ENCODE measurements at regions not wholly inside any gene's neighbourhood (a gene's known extent, or its start where the extent isn't known, plus 50 kb on each side); places are given as distances from the start of the nearest gene placed in this dataset.

DNA sequence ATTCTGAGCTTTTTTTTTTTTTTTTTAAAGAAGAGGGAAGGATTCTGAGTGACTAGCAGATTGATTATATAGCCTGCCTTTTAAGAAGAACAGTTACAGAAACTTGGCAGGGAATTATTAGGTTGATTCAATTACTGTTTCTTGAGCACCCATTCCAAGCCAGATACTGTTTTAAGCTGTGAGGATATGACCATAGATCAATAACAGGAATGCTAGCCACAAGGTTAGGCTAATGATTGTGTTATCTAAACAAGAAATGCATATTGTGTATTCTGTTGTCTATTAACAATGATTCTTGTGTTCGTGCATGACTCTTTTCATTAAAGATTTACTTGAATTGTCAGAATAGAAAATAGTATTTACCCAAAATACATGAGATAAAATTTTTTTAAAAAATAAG is 67.1 kb downstream of the PRORP start:
- CTCF ChIA-PET, result interaction anchor here (0.6 to 1.0 kb wide), 3 partner anchors 13 to 85 kb away, joined by 3 to 4 read pairs (median 3); no protein-coding TSS in a partner anchor
- TF ChIP-seq, protein P1, sequence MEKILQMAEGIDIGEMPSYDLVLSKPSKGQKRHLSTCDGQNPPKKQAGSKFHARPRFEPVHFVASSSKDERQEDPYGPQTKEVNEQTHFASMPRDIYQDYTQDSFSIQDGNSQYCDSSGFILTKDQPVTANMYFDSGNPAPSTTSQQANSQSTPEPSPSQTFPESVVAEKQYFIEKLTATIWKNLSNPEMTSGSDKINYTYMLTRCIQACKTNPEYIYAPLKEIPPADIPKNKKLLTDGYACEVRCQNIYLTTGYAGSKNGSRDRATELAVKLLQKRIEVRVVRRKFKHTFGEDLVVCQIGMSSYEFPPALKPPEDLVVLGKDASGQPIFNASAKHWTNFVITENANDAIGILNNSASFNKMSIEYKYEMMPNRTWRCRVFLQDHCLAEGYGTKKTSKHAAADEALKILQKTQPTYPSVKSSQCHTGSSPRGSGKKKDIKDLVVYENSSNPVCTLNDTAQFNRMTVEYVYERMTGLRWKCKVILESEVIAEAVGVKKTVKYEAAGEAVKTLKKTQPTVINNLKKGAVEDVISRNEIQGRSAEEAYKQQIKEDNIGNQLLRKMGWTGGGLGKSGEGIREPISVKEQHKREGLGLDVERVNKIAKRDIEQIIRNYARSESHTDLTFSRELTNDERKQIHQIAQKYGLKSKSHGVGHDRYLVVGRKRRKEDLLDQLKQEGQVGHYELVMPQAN (conservative IDR thresholded peaks at IDR 0.05), result no peak
- TF ChIP-seq HDGF (IDR thresholded peaks at IDR 0.05), result no peak
- TF ChIP-seq MTA3 (IDR thresholded peaks at IDR 0.05; ENCODE audit: borderline replicate concordance, low read length), result no peak
- TF ChIP-seq YBX1 (IDR thresholded peaks at IDR 0.05), result no peak
- no peak for TF ChIP-seq ZNF622 (IDR thresholded peaks at IDR 0.05)
- TF ChIP-seq TCF7 (IDR thresholded peaks at IDR 0.05; ENCODE audit: borderline replicate concordance), result no peak
- TF ChIP-seq ZBED1 (IDR thresholded peaks at IDR 0.05; ENCODE audit: borderline replicate concordance), result no peak
- TF ChIP-seq, protein P2, sequence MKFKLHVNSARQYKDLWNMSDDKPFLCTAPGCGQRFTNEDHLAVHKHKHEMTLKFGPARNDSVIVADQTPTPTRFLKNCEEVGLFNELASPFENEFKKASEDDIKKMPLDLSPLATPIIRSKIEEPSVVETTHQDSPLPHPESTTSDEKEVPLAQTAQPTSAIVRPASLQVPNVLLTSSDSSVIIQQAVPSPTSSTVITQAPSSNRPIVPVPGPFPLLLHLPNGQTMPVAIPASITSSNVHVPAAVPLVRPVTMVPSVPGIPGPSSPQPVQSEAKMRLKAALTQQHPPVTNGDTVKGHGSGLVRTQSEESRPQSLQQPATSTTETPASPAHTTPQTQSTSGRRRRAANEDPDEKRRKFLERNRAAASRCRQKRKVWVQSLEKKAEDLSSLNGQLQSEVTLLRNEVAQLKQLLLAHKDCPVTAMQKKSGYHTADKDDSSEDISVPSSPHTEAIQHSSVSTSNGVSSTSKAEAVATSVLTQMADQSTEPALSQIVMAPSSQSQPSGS (IDR thresholded peaks at IDR 0.05; ENCODE audit: low read length), result no peak
- TF ChIP-seq POU2F2 (IDR thresholded peaks at IDR 0.05; ENCODE audit: borderline replicate concordance, low read depth, low read length), result no peak
- no peak for TF ChIP-seq KLF5 (IDR thresholded peaks at IDR 0.05; ENCODE audit: partially characterized antibody)
- TF ChIP-seq, protein P3, sequence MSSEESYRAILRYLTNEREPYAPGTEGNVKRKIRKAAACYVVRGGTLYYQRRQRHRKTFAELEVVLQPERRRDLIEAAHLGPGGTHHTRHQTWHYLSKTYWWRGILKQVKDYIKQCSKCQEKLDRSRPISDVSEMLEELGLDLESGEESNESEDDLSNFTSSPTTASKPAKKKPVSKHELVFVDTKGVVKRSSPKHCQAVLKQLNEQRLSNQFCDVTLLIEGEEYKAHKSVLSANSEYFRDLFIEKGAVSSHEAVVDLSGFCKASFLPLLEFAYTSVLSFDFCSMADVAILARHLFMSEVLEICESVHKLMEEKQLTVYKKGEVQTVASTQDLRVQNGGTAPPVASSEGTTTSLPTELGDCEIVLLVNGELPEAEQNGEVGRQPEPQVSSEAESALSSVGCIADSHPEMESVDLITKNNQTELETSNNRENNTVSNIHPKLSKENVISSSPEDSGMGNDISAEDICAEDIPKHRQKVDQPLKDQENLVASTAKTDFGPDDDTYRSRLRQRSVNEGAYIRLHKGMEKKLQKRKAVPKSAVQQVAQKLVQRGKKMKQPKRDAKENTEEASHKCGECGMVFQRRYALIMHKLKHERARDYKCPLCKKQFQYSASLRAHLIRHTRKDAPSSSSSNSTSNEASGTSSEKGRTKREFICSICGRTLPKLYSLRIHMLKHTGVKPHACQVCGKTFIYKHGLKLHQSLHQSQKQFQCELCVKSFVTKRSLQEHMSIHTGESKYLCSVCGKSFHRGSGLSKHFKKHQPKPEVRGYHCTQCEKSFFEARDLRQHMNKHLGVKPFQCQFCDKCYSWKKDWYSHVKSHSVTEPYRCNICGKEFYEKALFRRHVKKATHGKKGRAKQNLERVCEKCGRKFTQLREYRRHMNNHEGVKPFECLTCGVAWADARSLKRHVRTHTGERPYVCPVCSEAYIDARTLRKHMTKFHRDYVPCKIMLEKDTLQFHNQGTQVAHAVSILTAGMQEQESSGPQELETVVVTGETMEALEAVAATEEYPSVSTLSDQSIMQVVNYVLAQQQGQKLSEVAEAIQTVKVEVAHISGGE (CRISPR knock-in tag; IDR thresholded peaks at IDR 0.05), result no peak
- no peak for TF ChIP-seq CREB1 (IDR thresholded peaks at IDR 0.05; ENCODE audit: low read depth)
- no peak for TF ChIP-seq RAD21 (IDR thresholded peaks at IDR 0.05; ENCODE audit: insufficient read depth, low read depth, low read length)
- TF ChIP-seq, protein P4, sequence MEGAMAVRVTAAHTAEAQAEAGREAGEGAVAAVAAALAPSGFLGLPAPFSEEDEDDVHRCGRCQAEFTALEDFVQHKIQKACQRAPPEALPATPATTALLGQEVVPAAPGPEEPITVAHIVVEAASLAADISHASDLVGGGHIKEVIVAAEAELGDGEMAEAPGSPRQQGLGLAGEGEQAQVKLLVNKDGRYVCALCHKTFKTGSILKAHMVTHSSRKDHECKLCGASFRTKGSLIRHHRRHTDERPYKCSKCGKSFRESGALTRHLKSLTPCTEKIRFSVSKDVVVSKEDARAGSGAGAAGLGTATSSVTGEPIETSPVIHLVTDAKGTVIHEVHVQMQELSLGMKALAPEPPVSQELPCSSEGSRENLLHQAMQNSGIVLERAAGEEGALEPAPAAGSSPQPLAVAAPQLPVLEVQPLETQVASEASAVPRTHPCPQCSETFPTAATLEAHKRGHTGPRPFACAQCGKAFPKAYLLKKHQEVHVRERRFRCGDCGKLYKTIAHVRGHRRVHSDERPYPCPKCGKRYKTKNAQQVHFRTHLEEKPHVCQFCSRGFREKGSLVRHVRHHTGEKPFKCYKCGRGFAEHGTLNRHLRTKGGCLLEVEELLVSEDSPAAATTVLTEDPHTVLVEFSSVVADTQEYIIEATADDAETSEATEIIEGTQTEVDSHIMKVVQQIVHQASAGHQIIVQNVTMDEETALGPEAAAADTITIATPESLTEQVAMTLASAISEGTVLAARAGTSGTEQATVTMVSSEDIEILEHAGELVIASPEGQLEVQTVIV (IDR thresholded peaks at IDR 0.05; ENCODE audit: borderline replicate concordance, partially characterized antibody), result no peak

More for the DNA sequence above, 67.1 kb downstream of the PRORP start:
- Histone ChIP-seq H3K9ac (ENCODE audit: control insufficient read depth, insufficient read depth, low read length) (no peak overlapping the region), H3K27me3 (replicated peaks in 1 of 2; ENCODE audit: control insufficient read depth in 2 of 2, insufficient read depth in 2 of 2, low read length in 1 of 2) (no peaks in the 10 kb centered on the region), H3K4me3 (no peak overlapping the region), H4K20me1 (ENCODE audit: control insufficient read depth, insufficient read depth) (no peaks in the 10 kb centered on the region), H3K4me2 (ENCODE audit: control insufficient read depth, insufficient read depth) (no peak overlapping the region), H3K79me2 (ENCODE audit: control insufficient read depth, insufficient read depth, low read length) (no peaks in the 10 kb centered on the region), H3K4me1 (ENCODE audit: control insufficient read depth, insufficient read depth, low read length) (peaks cover 6% of the 10 kb centered on the region), H3K36me3 (ENCODE audit: control insufficient read depth in 2 of 2, insufficient read depth in 2 of 2, low read length in 1 of 2) (no peaks in the 10 kb centered on the region; a peak in 1 of 4 replicates), H3K9me3 (replicated peaks; ENCODE audit: control insufficient read depth, insufficient read depth, low read length) (no peaks in the 10 kb centered on the region; the same call in 2 of the 3 replicates), H3K27ac (ENCODE audit: control insufficient read depth, insufficient read depth) (no peak overlapping the region), H2AFZ (ENCODE audit: control insufficient read depth, low read depth, low read length) (no peak overlapping the region)
- RAD21 ChIA-PET (ENCODE audit: unreplicated experiment), result no interaction called here
- SMC1A ChIA-PET (ENCODE audit: uncharacterized antibody, unreplicated experiment), result no interaction called here
- in situ Hi-C loops (cut with MboI), result no loop called here
- no TSS peak for BruUV-seq (replicated peaks)
- DNase-seq (ENCODE audit: low read depth, low spot score) (no peak), ATAC-seq (no peak), FAIRE-seq (no peak)
- 96% methylated on average over 1 of the region's 1 CpG for whole genome bisulfite sequencing (ENCODE audit: insufficient coverage, insufficient replicate concordance, low lambda C conversion rate, missing lambda C conversion rate)
- POLR2A ChIA-PET, result interaction anchor here (0.7 to 1.1 kb wide), 2 partner anchors 39 to 45 kb away, joined by 3 read pairs; no protein-coding TSS in a partner anchor
- intact Hi-C loops (cut with micrococcal nuclease; ENCODE audit: unreplicated experiment), result no loop called here

All from GM12878 (cell line).